Prostate gland (tissue), 2 donors: ENCODE measurements at regions not wholly inside any gene's neighbourhood (a gene's known extent, or its start where the extent isn't known, plus 50 kb on each side); places are given as distances from the start of the nearest gene placed in this dataset.

Experiments
- POLR2AphosphoS5 ChIP-seq: sonication (generic); formaldehyde crosslinking; IDR thresholded peaks from one replicate; pipeline ENCODE4 v1.6.1; 2017; ENCODE audit warnings: antibody characterized with exemption
- TF ChIP-seq, protein P1 (sequence below), 4 experiments: fragments of 200-600 bp in 2 of 4; fragments of 450-650 bp in 2 of 4; sonication (generic) in 2 of 4; IDR thresholded peaks; 1 replicate in 3 of 4; 2 replicates in 1 of 4; pipeline ENCODE4 v1.5.1; 2016 to 2019; ENCODE audit warnings: antibody characterized with exemption in 4 of 4, mild to moderate bottlenecking in 2 of 4, moderate library complexity in 2 of 4

DNA sequence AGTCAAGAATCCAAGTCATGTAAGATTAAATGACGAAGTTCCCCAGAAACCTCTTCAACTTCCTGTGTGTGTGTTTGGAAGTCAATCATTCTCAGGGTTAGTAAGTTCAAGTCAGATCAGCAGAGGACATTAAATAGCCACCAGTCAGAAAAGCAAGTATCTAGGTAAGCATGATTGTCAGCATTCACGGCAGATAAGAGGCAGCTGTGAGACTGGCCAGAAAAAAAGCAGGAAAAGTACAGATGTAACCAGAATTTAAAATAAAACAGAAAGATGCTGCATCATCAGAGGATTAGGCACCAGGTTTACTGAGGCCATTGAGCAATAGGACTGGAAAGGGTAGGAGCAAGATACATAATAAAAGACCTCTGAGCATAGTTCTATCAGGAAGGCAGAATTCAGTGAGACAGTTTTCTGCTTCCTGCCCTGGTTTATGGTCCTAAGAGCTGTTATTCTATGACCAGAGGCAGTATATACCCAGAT is 606.9 kb downstream of the FSCB start:
- TF ChIP-seq POLR2AphosphoS5: no peak
- TF ChIP-seq, protein P1, sequence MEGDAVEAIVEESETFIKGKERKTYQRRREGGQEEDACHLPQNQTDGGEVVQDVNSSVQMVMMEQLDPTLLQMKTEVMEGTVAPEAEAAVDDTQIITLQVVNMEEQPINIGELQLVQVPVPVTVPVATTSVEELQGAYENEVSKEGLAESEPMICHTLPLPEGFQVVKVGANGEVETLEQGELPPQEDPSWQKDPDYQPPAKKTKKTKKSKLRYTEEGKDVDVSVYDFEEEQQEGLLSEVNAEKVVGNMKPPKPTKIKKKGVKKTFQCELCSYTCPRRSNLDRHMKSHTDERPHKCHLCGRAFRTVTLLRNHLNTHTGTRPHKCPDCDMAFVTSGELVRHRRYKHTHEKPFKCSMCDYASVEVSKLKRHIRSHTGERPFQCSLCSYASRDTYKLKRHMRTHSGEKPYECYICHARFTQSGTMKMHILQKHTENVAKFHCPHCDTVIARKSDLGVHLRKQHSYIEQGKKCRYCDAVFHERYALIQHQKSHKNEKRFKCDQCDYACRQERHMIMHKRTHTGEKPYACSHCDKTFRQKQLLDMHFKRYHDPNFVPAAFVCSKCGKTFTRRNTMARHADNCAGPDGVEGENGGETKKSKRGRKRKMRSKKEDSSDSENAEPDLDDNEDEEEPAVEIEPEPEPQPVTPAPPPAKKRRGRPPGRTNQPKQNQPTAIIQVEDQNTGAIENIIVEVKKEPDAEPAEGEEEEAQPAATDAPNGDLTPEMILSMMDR (IDR thresholded peaks at IDR 0.05): no peak
